GM23338 (cell line): ENCODE measurements at regions not wholly inside any gene's neighbourhood (a gene's known extent, or its start where the extent isn't known, plus 50 kb on each side); places are given as distances from the start of the nearest gene placed in this dataset.

ENCODE experiments used
- ATAC-seq: fragments of 200-7000 bp; cut with Tn5 transposase; 3 replicates; pipeline ENCODE4 v1.9.1; 2020
- DNase-seq: peaks from one replicate; pipeline ENCODE4 v3.0.0-alpha.2; 2015; ENCODE audit warnings: low spot score
- H2AFZ ChIP-seq: fragments of 200-600 bp; sonication (generic); 2 replicates; pipeline ENCODE4 v1.8.0; 2016; ENCODE audit warnings: antibody characterized with exemption, mild to moderate bottlenecking, moderate library complexity
- H3F3A ChIP-seq: fragments of 200-600 bp; sonication (generic); replicated peaks from 2 replicates; pipeline ENCODE4 v1.8.0; 2017; ENCODE audit warnings: antibody characterized with exemption, mixed run types, low read depth
- H3K27ac ChIP-seq: fragments of 200-600 bp; sonication (generic); 2 replicates; pipeline ENCODE4 v1.6.1; 2016; ENCODE audit warnings: low read depth
- H3K27me3 ChIP-seq: fragments of 200-600 bp; sonication (generic); 2 replicates; pipeline ENCODE4 v1.8.0; 2016; ENCODE audit warnings: mild to moderate bottlenecking, mixed run types, moderate library complexity; ENCODE audit not compliant: insufficient read depth
- H3K36me3 ChIP-seq: fragments of 200-600 bp; sonication (generic); 2 replicates; pipeline ENCODE4 v1.8.0; 2016; ENCODE audit warnings: mild to moderate bottlenecking; ENCODE audit not compliant: insufficient read depth
- H3K4me1 ChIP-seq: fragments of 200-600 bp; sonication (generic); 2 replicates; pipeline ENCODE4 v1.8.0; 2016; ENCODE audit warnings: mild to moderate bottlenecking, moderate library complexity; ENCODE audit not compliant: insufficient read depth
- H3K4me2 ChIP-seq: fragments of 200-600 bp; sonication (generic); 2 replicates; pipeline ENCODE4 v1.7.1; 2017; ENCODE audit warnings: mixed run types
- H3K4me3 ChIP-seq: fragments of 200-600 bp; sonication (generic); 2 replicates; pipeline ENCODE4 v1.6.1; 2016; ENCODE audit warnings: mixed run types
- H3K79me2 ChIP-seq: fragments of 200-600 bp; sonication (generic); replicated peaks from 2 replicates; pipeline ENCODE4 v1.8.0; 2017; ENCODE audit warnings: mild to moderate bottlenecking; ENCODE audit not compliant: insufficient read depth
- H3K9me2 ChIP-seq: fragments of 200-600 bp; sonication (generic); 2 replicates; pipeline ENCODE4 v1.8.0; 2017; ENCODE audit not compliant: insufficient read depth
- H4K20me1 ChIP-seq: fragments of 200-600 bp; sonication (generic); replicated peaks from 2 replicates; pipeline ENCODE4 v1.8.0; 2017; ENCODE audit warnings: mild to moderate bottlenecking; ENCODE audit not compliant: insufficient read depth
- H3K27ac Mint-ChIP-seq: 2 replicates; pipeline ENCODE4 v1.8.0; 2020; ENCODE audit warnings: inconsistent platforms, mild to moderate bottlenecking, moderate library complexity, mixed read lengths
- H3K27me3 Mint-ChIP-seq: 3 replicates; pipeline ENCODE4 v1.8.0; 2022; ENCODE audit warnings: low read depth, mild to moderate bottlenecking, moderate library complexity, mixed read lengths, inconsistent platforms; ENCODE audit not compliant: insufficient read depth, poor library complexity
- H3K36me3 Mint-ChIP-seq: 3 replicates; pipeline ENCODE4 v1.8.0; 2021; ENCODE audit warnings: low read depth, mild to moderate bottlenecking, inconsistent platforms, moderate library complexity, mixed read lengths
- H3K4me1 Mint-ChIP-seq: 3 replicates; pipeline ENCODE4 v1.8.0; 2020; ENCODE audit warnings: mild to moderate bottlenecking, inconsistent platforms, mixed read lengths
- H3K4me3 Mint-ChIP-seq: 3 replicates; pipeline ENCODE4 v1.8.0; 2021; ENCODE audit warnings: moderate library complexity, mild to moderate bottlenecking, inconsistent platforms, mixed read lengths
- H3K9me3 Mint-ChIP-seq: 3 replicates; pipeline ENCODE4 v1.8.0; 2020; ENCODE audit warnings: moderate library complexity, mild to moderate bottlenecking, inconsistent platforms, mixed read lengths
- CREB1 ChIP-seq: fragments of 250-450 bp; sonication (Bioruptor Pico); IDR thresholded peaks from 2 replicates; pipeline ENCODE4 v1.5.0; 2020; ENCODE audit warnings: low read depth, mild to moderate bottlenecking, moderate library complexity
- CTCF ChIP-seq, 2 experiments: fragments of 200-600 bp in 1 of 2; sonication (generic) in 1 of 2; conservative IDR thresholded peaks; 2 replicates each; pipeline versions ENCODE4 v1.5.1 to v1.6.1; 2016 to 2017; ENCODE audit warnings: antibody characterized with exemption in 2 of 2, low read depth in 2 of 2, mild to moderate bottlenecking in 2 of 2, moderate library complexity in 1 of 2
- EZH2phosphoT487 ChIP-seq: fragments of 200-600 bp; sonication (generic); IDR thresholded peaks from one replicate; pipeline ENCODE4 v1.8.1; 2018; ENCODE audit warnings: antibody characterized with exemption; ENCODE audit not compliant: unreplicated experiment
- JUNB ChIP-seq: IDR thresholded peaks from one replicate; pipeline ENCODE4 v1.6.1; 2016; ENCODE audit warnings: antibody characterized with exemption; ENCODE audit not compliant: unreplicated experiment
- NANOG ChIP-seq: IDR thresholded peaks from 2 replicates; pipeline ENCODE4 v1.6.1; 2016; ENCODE audit warnings: antibody characterized with exemption, borderline replicate concordance
- ZNF331 ChIP-seq: fragments of 250-450 bp; sonication (Bioruptor Pico); IDR thresholded peaks from 2 replicates; pipeline ENCODE4 v1.5.0; 2020; ENCODE audit warnings: low read depth, mild to moderate bottlenecking, moderate library complexity
- ZNF462 ChIP-seq: fragments of 250-450 bp; sonication (Bioruptor Pico); IDR thresholded peaks from 2 replicates; pipeline ENCODE4 v1.5.0; 2020; ENCODE audit warnings: mild to moderate bottlenecking, moderate library complexity
- TF ChIP-seq, protein P1 (sequence below): IDR thresholded peaks from 2 replicates; pipeline ENCODE4 v1.6.1; 2016; ENCODE audit warnings: antibody characterized with exemption
- TF ChIP-seq, protein P2 (sequence below): IDR thresholded peaks from one replicate; pipeline ENCODE4 v1.6.1; 2018; ENCODE audit warnings: antibody characterized with exemption; ENCODE audit not compliant: unreplicated experiment

- Histone ChIP-seq H4K20me1 (no peaks in the 10 kb centered on the region), H3K4me3 (no peak overlapping the region), H2AFZ (no peak overlapping the region), H3K27ac (no peak overlapping the region), H3K36me3 (no peaks in the 10 kb centered on the region), H3F3A (no peaks in the 10 kb centered on the region), H3K9me2 (0 out of 2 replicates have a peak, but pooled peaks cover 10% of the 10 kb centered on the region), H3K4me2 (no peak overlapping the region), H3K79me2 (no peaks in the 10 kb centered on the region), H3K27me3 (no peaks in the 10 kb centered on the region), H3K4me1 (no peaks in the 10 kb centered on the region)
- Mint-ChIP-seq H3K9me3 (no peaks in the 10 kb centered on the region), H3K36me3 (no peaks in the 10 kb centered on the region), H3K4me1 (0 out of 3 replicates have a peak, but pooled peaks cover 3% of the 10 kb centered on the region), H3K27ac (no peak overlapping the region), H3K27me3 (peaks cover 4% of the 10 kb centered on the region), H3K4me3 (no peak overlapping the region)
- ATAC-seq = no peak
- no peak for DNase-seq
- TF ChIP-seq CREB1 (no peak), EZH2phosphoT487 (no peak), ZNF331 (CRISPR knock-in tag) (no peak), NANOG (no peak), ZNF462 (CRISPR knock-in tag) (no peak), CTCF (conservative IDR thresholded peaks at IDR 0.05; ENCODE audit: low read depth in 2 of 2) (no peak), JUNB (no peak)
- TF ChIP-seq, protein P1, sequence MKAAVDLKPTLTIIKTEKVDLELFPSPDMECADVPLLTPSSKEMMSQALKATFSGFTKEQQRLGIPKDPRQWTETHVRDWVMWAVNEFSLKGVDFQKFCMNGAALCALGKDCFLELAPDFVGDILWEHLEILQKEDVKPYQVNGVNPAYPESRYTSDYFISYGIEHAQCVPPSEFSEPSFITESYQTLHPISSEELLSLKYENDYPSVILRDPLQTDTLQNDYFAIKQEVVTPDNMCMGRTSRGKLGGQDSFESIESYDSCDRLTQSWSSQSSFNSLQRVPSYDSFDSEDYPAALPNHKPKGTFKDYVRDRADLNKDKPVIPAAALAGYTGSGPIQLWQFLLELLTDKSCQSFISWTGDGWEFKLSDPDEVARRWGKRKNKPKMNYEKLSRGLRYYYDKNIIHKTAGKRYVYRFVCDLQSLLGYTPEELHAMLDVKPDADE = no peak
- TF ChIP-seq, protein P2, sequence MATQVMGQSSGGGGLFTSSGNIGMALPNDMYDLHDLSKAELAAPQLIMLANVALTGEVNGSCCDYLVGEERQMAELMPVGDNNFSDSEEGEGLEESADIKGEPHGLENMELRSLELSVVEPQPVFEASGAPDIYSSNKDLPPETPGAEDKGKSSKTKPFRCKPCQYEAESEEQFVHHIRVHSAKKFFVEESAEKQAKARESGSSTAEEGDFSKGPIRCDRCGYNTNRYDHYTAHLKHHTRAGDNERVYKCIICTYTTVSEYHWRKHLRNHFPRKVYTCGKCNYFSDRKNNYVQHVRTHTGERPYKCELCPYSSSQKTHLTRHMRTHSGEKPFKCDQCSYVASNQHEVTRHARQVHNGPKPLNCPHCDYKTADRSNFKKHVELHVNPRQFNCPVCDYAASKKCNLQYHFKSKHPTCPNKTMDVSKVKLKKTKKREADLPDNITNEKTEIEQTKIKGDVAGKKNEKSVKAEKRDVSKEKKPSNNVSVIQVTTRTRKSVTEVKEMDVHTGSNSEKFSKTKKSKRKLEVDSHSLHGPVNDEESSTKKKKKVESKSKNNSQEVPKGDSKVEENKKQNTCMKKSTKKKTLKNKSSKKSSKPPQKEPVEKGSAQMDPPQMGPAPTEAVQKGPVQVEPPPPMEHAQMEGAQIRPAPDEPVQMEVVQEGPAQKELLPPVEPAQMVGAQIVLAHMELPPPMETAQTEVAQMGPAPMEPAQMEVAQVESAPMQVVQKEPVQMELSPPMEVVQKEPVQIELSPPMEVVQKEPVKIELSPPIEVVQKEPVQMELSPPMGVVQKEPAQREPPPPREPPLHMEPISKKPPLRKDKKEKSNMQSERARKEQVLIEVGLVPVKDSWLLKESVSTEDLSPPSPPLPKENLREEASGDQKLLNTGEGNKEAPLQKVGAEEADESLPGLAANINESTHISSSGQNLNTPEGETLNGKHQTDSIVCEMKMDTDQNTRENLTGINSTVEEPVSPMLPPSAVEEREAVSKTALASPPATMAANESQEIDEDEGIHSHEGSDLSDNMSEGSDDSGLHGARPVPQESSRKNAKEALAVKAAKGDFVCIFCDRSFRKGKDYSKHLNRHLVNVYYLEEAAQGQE = no peak
These were observed 188.2 kb upstream of the DYRK2 start for GRCh38 chr12:67460388-67460787.
